GM18511 (cell line): ENCODE measurements at regions not wholly inside any gene's neighbourhood (a gene's known extent, or its start where the extent isn't known, plus 50 kb on each side); places are given as distances from the start of the nearest gene placed in this dataset.

Experiments
- ATAC-seq: cut with Tn5 transposase; IDR thresholded peaks from one replicate; pipeline ENCODE4 v1.9.1; 2021; ENCODE audit warnings: mild to moderate bottlenecking, moderate library complexity; ENCODE audit not compliant: unreplicated experiment

- ATAC-seq, result no peak
Measured at GRCh38 chr9:113781381-113781780, 94.7 kb upstream of the ZNF618 start.

GRCh38 chr9:113781896-113782295 lies 94.2 kb upstream of the ZNF618 start:
- no peak for ATAC-seq

DNA sequence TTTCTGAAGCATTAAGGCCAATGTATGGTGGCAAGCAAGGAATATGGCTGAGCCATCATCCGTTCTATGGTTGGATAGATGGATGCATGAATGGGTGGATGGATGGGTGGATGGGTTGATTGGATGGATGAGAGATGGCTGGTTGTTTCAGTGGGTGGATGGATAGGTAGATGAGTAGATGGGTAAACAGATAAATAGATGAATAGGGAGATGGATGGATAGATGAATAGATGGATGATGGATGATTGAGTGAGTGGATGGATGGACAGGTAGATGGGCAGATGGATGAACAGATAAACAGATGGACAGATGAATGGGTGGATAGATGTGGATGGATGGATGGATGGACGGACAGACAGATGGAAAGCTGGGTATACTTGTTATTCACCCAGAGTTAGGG lies 92.6 kb upstream of the ZNF618 start:
- ATAC-seq, result no peak

- no peak for ATAC-seq
Measured at GRCh38 chr9:113785334-113785733, 90.8 kb upstream of the ZNF618 start.

GRCh38 chr9:113786071-113786470 lies 90.0 kb upstream of the ZNF618 start:
- no peak for ATAC-seq

GRCh38 chr9:113787871-113788270 lies 88.2 kb upstream of the ZNF618 start:
- ATAC-seq, result no peak

- ATAC-seq, result no peak
Measured at GRCh38 chr9:113788616-113789330, 87.3 kb upstream of the ZNF618 start.

DNA sequence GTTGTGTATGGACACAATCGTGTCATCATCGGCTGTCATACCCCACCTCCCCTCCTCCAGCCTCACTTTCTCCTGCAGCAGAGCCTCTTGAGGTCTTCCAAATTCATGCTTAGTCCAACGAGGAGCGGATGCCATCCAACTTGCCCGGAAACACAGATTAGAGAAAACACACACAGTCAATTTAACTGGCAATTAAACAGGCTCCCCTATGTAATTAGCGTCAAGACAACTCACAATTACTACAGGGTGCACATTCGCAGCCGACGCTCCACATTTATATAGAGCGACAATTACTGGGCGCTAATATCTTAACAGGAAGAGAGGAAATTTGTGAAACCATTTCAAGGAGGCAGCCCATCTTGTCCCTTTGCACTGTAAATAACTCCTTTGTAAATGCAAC lies 86.0 kb upstream of the ZNF618 start:
- ATAC-seq, result no peak

DNA sequence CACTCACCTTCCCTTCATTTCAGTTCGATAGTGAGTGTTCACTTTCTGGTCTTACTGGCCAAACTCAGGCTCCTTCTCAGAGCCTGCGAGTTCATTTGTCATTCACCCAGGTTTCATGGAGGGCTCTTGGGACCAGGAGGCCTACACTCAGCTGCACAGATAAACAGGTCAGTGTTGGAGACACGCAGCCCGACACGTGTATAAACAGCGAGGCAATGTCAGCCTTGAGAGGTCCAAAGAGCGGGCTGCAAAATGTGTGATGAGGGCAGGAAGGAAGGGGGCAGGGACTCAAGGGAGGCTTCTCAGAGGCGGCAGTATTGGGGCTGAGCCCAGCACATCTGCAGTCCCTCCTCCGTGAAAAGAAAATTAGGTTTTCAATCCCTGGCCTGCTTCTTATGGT lies 82.6 kb upstream of the ZNF618 start:
- ATAC-seq, result no peak

DNA sequence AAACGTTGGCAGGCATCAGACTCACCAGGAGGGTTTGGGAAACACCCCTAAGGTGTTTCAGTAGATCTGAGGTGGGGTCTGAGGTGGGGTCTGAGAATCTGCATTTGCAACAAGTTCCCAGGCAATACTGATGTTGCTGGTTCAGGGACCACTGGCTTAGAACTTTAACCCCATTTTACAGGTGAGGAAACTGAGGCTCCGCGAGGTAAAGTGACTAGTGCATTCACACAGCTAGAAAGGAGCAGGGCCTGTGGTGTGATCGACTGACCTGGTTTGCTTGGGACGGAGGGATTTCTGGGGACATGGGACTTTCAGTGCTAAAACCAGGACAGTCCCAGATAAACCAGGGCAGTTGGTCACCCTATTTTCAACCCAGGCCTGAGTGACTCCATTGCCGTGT lies 81.4 kb upstream of the ZNF618 start:
- ATAC-seq, result no peak

- no peak for ATAC-seq
Measured at GRCh38 chr9:113795811-113796392, 80.2 kb upstream of the ZNF618 start.

DNA sequence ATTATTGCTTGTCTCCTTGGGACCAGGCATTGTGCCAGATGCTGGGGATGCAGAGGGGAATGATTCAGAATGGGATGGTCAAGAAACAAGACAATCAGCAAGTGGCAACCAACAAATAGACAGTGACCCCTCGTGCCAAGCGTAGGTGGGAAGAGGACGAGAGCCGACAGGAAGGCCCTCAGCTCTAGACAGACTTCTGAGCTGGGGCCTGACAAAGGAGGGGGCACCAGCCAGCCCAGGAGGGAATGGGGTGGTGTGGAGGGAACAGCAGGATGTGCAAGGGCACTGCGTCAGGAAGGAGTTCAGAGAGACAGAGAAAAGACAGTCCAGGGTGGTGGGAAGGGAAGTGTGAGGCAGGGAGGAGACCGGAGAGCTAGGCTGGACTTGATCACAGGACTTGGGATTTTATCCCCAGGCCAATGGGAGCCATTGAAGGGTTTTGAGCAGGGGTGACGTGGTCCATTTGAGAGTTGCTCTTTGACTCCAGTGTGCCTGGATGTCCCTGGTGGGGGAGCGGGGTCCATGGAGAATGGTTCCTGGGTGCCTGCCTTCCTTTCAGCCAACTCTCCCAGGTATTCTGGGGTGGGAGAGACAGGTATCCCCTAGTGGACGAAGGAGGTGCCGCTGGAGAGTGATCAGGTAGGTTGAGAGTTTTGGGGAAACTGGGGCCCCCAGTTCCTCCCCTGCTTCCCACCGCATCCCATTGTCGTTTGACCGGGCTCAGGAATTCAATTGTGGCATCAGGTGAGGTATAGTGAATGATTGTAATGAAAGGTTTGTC lies 79.3 kb upstream of the ZNF618 start:
- ATAC-seq, result no peak

DNA sequence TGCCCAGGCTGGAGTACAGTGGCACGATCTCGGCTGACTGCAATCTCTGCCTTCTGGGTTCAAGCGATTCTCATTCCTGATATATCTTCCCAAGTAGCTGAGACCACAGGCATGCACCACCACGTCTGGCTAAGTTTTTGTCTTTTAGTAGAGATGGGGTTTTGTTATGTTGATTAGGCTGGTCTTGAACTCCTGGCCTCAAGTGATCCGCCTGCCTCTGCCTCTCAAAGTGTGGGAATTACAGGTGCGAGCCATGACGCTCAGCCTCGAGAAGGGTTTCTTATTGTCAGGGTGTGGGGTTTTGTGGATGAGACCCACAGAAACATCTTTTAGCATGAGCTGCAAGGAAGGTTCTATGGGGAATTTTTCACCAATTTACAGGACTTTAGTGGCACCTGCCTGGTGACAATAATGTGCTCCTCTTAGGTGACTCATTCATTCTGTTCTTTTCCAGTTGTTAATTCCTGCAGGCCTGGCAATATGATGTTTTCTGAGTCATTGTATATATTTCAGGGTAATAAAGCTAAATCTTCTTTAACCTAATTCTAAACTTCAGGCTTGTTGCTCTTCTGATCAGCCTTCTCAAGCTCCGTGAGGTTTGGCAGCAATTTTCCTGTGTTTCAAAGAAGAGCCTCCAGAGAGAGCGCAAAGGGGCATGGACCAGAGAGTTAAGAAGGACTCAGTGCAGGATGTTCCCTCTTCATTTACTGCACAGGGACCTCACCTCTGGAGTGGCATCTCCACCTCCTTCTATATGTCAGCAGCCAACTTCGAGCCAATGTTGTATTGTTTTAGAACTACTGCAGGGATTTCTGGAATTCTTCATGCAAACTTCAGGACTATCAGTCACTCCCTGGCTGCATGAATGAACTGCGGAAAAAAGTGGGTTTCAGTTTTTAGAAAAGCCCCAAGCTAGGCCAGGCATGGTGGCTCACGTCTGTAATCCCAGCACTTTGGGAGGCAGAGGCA lies 77.8 kb upstream of the ZNF618 start:
- ATAC-seq, result no peak

- no peak for ATAC-seq
Measured at GRCh38 chr9:113800276-113800675, 75.8 kb upstream of the ZNF618 start.

DNA sequence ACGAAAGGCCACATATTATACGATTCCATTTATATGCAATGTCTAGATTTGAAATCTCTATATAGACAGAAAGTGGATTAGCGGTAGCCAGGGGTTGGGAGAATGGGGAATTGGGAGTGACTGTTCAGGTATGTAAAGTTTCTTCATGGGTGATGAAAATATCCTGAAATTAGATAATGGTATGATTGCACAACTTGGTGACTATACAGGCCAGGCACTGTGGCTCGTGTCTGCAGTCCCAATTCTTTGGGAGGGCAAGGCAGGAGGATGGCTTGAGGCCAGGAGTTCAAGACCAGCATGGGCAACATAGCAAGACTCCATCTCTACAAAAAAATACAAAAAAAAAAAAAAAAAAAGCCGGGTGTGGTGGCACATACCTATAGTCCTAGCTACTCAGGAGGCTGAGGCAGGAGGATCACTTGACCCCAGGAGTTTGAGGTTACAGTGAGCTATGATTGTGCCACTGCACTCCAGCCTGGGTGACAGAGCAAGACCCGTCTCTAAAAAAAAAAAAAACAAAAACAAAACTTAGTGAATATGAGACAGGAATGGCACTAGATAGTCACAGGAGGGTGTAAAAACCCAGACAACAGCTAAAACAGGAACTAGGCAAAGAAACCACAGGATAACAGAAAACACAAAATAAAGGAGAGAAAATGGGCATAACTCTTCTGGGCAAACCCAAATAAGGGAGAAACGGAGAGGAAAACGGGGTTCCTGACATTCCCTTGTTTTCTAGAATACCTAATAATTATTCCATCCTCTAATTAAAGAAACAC lies 72.1 kb upstream of the ZNF618 start:
- ATAC-seq, result no peak

GRCh38 chr9:113805486-113806132 lies 70.5 kb upstream of the ZNF618 start:
- ATAC-seq, result no peak

DNA sequence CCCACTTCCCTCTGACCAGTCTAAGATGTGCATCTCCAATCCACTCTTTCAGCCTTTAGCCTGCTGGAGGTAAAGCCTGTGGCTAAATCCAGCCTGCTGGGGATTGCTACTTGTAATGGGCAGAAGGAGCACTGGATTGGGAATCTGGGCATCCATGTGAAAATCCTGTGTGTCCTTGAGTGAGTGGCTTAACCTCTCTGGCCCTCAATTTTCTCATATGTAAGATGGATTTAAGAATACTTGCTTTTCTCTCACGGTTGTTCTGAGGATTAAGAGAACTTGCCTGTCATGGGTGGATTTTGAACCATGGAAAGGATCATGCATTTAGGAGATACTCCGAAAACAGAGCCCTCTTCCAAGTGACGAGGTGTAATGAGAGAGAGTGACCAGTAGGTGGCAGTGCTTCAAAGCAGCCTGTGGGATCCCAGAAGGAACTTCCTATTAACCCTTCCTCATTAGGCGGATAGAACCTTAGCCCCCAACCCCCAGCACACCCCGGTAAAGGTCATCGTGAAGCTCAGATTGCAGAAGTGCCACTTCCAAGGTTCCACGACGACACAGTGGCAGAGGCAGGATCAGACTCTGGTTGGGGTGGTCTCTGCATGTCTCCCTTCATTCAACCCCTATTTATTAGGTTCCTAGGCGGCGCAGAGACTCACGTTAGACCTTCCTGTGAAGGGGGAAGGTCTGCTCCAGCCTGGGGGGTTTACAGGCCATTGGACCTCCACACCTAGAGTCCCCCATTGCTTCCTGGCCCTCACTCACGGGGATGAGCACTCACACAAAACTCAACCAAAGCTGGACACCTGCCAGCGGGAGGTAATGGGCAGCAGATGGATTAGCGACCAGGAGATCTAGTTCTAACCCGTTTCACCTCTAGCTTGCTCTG lies 68.7 kb upstream of the ZNF618 start:
- peak; percentile 72 for ATAC-seq
